Effector CD4-positive, alpha-beta T cell (primary cell): ENCODE measurements at regions not wholly inside any gene's neighbourhood (a gene's known extent, or its start where the extent isn't known, plus 50 kb on each side); places are given as distances from the start of the nearest gene placed in this dataset.

Source experiments
- DNase-seq: peaks from one replicate; pipeline ENCODE4 v3.0.0-alpha.2; 2020

DNA sequence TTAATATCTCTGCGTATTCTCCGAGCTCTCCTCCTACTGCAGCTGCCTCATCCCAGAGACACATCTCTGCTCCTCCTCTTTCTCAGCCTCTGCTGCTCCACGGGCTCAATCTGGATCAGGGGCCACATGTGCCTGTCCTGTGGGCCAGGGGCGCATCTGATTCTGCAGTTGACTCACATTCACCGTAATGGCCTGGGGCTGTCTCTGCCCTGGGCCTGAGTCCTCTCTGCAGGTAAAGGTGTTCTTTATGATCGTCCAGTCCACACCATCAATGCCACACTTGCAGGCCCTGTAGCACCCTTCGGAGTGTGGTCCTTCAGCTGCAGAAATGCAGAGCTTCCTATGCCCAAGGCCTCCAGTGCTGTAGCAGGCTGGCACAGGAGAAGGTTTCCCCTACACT is 154.5 kb downstream of the OAT start:
- no peak for DNase-seq

DNA sequence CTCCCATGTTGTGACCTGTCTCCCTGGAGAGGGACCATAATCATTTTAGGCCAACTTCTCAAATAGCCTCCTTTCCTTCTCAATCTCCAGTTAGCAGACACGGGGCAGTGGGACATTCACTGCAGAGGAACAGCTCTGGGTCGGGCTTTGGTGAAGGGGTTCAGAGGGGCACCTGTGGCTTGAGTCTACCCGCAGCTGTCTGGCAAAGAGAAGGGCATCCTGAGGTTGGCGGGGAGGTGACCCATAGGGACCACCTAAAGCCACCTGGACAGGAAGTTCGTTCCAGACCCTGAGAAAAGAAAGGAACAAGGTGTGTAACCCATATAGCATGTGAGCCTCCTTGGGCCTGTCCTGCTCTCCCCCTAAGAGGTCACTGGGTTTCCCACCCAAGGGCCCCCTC is 155.0 kb downstream of the OAT start:
- no peak for DNase-seq

DNA sequence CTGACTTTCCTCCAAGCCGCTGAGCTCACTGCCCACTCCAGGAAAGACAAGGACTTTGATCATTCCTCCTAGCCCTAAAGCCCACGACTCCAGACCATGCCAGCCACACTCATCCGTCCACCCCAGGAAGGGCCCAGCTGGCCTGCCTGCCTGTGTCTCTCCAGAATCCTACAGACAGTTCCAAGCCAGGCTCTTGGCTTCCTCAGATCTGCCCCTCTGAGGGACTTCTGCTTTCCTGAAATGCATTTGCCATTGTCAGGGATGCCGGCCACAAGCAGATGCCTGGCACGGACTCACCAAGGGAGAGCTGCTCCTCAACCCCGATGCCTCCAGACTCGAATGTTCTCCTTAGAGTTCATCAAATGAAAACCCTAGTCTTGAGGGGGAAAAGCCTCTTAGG is 155.8 kb downstream of the OAT start:
- no peak for DNase-seq

DNA sequence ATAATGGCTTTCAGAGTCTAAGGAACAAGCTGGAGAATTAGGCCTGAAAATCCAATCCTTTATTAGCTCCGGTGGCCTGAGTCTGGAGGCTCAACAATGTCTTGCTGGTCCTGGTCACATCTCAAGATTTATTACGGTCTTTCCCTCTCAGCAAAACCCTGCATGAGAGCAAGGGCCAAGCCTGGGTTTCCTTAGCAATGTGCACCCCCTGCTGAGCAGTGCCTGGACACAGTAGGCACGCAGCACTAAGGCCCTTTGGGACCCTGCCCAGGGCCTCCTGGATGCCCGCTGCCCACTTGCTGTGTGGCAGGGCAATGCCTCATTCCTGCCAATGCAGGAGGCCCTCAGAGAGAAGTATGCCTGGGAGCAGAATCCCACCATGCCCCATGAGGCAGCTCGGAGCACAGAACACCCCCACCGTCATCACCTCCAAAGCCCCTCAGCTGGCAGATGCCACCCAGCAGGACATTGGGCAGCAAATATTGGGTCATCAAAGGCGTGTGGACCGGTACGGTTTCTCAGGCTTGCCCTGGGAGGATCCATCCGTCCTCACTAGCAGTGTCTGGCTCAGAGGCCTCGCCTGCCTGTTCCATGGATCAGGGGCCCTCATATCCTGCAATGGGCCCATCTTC is 156.4 kb downstream of the OAT start:
- DNase-seq, result no peak

DNA sequence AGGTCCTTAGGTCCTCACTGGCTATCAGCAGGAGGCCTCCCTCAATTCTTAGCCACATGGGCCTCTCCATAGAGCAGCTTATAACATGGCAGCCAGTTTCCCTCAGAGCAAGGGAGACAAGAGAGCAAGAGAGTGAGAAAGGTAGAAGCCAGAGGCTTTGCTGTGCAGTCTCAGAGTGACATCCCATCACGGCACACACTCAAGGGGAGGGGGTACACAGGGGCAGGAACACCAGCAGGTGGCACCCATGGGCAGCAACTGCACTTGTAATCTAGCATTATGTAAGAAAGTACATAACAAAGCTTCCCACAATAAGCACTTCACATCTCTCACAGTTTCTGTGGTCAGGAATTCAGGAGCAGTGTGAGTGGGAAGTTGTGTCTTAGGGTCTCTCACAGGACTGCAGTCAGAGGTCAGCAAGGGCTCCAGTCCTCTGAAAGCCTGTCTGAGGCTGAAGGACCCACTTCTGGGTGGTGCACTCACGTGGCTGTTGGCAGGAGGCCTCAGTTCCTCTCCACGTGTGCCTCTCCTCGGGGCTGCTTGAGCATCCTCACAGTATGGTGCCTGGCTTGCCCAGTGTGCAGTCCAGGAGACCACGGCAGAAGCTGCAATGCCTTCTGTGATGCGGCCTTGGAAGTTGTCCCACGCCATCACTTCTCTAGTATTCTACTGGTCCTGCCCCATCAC is 159.4 kb downstream of the OAT start:
- no peak for DNase-seq

DNA sequence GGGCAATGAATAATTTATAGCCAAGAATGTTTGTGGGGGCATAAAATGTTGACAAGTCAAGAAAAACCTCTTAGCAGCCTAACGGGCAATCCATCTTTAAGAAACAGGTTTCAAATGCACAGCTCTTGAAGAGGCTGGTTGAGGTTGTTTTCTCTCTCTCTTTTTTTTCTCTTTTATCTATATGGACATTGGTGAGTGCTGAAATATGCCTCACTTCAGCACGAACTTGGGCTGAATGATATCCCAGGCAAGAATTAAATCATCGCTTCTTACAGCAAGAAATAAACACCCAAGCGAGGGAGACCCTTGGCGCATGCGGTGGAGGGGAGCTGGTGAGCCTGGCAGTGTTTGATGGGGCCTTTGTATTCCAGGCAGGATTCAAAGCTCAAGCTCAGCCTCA is 160.9 kb downstream of the OAT start:
- no peak for DNase-seq

DNA sequence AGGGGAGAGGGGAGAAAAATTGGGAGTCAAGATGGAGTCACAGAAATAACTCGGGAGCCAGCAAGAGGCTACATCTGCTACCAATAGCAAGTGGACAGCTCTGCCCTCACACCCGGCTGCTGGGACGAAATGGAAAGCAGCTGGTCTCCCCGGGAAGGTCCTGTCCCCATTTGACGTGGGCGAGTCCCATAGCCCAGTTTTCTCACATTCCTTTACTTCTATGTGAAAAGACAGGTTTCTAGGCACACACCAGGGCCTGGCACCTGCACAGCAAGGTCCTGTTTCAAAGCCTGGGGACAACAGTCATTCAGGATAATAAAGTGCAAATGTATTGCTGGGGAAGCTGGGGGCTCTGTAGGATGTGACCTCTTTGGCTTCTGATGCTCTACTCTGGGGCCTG is 162.6 kb downstream of the OAT start:
- DNase-seq, result no peak

DNA sequence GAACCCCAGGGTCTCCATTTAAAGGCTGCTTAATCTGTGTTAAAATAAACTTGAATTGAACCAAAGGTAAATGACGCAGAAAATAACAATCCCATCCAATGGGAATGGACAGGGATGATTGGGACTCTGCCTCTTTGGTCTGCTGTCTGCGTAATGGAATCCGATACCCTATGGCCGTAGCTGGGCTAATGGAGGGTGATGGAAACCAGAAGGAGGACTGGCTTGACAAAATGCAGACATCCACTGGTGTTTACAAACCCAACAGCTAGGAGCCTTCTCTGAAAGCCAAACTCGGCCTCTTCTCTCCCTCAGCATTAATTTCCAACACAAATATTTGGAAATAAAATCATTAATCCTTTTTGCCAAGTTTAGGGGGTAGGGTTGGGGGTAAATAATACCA is 162.2 kb upstream of the CHST15 start:
- DNase-seq, result no peak

DNA sequence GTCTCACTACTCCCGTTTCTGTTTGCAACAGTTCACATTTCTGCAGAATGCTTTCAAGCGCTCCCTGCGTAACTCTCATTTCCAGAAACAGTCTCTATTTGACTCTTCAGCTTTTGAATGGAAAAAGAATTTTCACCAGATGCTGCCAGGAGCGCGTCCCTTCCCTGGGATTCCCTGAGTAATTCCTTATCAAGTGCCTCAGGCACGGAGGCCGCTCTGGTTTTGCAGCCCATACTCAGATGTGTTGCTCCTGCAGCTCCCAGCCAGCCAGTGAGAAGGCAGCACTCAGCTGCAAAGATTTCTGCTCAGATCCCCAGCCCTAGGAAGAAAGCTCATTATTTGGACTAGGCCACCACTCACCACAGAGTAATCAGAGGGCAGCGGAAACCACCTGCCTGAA is 161.1 kb upstream of the CHST15 start:
- DNase-seq, result no peak

DNA sequence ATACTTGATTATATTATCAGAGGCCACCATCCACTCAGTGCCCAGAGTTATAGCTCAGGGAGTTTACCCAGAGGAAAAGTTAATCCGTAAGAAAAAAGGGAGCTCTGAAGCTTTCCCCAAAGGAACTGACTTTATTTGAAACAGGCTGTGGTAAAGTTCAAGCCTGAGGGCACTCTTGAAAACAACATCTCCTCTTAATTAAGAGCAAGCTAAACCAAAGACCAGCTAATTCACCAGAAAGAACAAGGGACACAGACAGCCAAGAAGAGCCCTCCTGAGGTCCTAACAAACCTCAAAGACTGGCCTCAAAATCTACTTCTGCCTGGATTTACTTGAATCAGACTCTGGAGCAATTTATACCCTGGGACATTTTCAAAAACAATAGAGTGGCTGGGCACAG is 159.6 kb upstream of the CHST15 start:
- DNase-seq, result no peak

DNA sequence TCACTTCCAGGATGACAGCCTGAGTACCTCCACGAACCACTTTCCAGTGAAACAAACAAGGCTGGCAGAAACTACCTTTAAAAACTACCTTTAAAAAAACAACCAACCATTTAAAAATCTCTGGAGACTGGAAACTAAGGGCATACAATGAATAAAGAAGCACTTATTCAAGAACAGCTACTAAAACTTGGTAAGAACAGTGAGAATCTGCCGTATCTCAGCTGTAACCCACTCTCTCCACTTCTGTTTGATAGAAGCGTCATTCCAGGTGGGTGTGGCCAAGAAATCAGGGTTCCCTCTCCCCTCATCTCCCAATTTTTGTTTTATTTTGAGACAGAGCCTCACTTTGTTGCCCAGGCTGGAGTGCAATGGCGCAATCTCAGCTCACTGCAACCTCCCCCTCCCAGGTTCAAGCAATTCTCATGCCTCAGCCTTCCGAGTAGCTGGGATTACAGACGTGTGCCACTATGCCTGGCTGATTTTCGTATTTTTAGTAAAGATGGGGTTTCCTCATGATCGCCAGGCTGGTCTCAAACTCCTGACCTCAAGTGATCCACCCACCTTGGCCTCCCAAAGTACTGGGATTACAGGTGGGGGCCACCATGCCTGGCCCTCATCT is 158.8 kb upstream of the CHST15 start:
- DNase-seq, result no peak

DNA sequence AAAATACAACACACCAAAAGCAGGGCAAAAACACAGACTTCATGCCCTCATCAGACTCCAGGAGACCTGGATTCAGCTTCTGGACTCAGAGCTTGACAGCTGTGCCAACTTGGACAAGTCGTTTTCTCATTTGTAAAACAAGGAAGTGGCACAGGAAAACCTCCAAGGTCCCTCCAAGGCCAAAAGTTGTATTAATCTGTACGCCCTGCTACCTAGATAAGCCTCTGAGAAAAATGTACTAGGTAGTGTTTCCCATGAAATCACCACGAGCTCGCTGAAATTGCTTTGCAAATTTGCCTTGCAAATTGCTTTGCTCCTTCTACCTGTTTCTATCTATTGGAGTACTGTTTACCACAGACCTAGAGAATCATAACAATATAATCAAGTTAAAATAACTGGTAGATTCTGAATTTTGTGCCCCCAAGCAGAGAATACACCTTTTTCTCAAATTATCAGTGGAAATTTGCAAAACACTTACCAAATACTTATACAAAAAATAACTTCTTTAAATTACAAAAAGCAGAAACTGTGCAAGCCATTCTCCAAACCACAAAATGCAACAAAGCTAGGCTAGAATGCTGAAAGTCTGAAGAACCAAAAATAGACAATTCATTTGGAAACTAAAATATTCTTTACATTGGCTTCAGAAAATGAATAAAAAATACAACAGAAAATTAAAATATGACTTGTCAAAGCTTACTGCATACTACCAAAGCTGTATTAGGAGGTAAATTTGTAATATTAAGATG is 158.1 kb upstream of the CHST15 start:
- no peak for DNase-seq

DNA sequence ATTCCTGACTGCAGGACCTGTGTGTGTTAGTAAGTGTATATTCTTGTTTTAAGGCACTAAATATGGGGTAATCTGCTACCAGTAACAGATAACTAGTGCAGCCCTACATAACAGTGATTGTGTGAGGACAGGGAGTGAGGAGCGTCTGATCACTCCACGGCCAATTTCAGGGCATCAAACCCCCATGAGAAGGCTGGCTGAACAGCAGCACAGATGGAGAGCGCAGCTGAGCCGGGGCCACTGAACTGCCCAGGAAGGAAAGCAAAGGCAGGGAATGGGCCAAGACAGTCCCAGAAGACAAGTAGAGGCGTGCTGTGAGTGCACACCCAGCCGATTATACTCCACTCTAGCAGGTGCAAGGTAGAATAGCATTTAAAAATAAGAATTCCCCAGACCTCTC is 157.1 kb upstream of the CHST15 start:
- no peak for DNase-seq

DNA sequence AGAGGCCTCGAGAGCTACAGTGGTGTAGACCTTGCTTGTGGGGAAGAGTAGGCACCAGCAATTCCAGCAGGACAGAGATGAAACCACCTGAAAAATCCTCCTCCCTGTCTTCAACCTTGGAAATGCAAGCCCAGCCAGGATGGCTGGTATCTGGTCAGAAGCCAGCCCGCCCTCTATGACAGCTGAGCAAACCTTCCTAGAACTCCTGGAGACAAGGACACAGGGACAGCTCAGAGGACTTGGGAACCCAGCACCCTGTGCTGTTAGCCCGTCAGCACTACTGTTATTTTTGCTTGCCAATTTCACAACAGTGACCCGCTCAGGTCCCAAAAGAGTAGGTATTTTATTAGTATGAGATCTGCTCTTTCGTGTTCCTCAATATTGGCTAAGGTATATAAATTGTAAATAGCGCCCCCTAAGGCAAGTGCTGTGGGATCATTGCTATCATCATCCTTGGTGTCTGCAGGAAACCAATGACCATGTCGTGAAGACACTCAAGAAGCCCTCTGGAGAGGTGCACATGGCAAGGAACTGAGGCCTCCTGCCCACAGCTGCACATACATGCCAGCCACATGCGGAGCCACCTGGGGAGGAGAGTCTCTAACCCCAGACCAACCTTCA is 156.5 kb upstream of the CHST15 start:
- DNase-seq, result no peak

DNA sequence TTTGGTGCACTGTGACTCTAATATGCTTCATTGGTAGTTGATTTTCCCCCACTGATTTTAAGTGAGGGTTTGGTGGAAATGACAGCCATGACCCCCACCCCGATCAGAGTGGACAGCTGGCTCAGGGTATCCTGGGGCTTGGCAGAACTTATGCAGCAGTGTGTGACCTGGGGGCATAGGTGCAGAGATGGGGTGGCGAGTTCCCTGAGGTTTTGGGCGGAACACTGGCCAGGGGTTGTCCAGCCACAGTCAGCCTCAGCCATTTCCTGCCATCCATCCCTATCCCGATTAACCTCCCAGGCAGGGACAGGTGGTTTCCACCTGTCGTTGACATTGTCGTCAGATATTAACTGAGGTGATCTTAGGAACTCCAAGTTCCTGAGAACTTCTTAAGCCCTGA is 155.8 kb upstream of the CHST15 start:
- DNase-seq, result no peak

DNA sequence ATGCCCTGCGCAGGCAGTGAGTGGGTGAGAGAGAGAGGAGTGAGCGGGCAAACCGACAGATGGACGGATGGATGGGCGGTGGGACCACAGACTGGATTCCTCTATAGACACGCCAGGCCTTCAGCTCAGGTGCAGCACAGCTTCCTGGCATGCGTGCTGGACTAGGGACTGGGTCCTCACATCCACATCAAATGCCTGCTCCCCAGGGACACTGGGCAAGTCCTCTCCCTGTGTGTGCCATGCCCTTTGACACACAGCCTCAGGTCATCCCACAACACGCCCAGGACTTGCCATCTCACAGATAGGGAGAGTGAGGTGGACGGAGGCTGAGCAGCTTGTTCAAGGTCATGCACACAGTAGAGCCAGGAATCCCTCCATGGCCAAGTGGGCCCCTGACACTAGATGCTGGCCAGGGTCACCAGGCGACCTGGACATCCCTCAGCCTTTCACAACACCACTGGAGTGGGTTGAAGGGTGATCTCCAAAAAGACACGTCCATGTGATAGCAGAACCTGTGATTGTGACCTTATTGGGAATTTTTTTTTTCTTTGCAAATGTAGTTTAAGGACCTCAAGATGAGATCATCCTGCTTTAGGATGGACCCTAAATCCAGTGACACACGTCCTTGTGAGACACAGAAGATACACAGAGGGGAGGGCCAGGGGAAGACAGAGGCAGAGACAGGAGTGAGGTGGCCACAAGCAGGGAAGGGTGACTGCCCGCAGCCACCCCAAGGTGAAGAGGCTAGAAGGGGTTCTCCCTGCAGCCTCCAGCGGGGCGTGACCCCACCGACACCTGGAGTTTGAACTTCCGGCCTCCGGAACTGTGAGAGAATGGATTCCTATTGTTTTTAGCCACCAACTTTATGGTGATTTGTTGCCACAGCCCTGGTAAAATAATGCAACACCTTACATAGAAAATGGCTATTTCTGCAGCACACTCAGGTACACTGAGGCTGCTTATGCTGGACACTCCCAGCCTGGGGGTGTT is 155.0 kb upstream of the CHST15 start:
- DNase-seq, result no peak

DNA sequence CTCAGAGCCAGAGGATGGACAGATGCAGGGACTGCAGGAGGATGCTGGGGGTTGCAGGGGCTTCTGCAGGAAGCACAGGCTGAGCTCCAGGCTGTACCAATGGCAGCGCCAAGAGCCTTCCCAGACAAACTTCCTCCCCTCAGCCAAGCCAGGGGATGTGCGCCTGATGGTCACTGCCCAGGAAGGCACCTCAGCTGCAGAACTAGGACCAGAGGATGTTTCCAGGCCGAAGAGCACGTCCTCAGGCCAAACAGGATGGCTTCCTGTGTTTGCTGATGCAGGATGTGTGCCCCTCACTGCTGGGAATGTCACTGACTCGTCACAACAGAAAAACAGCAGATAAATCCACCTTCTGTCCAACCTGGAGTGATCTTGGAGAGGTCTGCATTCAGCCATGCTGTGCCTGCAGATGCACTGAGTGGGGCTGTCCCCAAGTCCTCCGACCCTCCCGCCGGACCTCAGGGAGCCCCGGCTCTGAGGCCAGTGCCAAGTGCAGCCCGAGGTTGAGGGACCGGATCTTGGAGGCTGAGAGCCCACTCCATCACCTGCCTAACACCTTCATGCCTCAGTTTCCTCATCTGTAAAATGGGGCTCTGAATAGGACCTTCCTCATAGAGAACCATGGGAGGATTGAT is 152.5 kb upstream of the CHST15 start:
- DNase-seq, result no peak

DNA sequence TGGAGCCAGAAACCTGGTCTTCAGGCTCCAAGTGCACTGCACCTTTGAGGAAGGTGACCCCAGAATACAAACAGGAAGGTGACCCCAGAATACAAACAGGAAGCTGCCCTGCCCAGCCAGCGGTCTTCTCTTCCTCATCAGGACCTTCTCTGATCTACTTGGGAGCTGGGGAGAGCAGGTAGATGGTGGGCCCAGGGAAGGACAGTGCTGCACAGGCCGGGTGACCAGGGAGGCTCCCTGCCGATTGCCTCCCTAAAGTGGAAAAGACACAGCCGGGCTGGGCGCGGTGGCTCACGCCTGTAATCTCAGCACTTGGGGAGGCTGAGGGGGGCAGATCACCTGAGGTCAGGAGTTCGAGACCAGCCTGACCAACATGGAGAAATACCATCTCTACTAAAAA is 151.8 kb upstream of the CHST15 start:
- DNase-seq, result no peak

DNA sequence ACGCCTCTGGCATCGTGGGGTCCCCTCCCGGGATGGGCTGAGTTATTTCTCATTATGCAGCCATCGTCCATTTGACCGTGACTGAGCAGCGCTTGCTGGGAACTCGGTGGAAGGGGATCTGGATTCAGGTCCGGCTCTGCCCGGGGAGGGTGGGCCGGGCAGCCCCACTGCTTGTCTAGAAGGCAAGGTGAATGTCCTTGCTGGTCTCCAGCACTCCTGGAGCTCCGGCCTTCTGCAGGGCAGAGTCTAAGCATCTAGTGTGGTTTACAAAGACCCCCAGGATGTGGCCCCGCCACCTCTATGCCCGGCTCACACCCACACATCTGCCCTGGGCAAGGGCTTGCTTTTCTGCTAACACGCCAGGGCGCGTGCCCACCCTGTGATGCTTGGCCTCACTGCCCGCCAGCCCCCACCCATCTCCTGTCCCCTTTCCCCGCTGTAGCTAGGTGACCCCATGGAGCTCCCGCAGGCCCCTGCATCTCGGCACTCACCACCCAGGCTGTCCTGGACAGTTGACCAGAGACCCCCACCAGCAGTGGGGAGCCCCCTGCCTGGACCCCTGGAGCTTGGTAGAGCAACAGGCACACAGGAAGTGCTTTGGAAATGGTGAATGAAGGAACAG is 151.0 kb upstream of the CHST15 start:
- DNase-seq, result no peak

DNA sequence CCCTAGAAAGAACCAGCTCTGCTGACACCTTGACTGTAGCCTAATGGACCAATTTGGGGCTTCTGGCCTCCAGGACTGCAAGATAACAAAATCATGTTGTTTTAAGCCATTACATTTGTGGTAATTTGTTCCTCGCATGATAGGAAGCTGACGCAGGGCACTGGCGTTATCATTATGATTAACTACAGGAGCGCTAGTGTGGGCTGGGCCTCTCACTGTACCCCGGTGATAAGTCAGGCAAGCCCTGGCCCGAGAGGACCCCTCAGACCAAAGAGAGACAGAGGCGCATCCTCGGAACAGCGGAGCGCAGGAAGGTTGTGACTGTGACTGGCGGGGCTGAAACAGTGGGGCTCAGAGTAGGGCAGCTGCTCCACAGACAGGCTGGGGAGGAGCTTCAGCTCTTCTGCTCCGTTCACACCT is 150.3 kb upstream of the CHST15 start:
- no peak for DNase-seq

DNA sequence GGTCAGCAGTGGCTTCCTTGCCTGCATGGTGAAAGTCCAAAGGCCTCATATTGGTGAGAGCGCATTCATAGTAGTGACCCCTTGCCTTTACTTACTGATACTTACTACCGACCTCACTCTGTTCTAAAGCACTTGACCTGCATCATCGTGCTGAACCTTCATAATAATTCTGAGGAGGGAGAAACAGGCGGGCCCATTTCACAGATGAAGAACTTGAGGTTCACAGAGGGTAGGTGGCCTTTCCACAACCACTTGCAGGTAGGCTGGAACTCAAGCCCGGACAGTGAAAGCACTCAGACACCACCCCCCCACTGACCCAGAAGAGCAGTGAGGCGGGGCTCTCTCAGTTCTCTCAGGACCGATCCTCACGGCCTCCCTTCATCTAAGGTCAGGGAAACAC is 149.4 kb upstream of the CHST15 start:
- no peak for DNase-seq
